HCT116 (cell line): ENCODE measurements at regions not wholly inside any gene's neighbourhood (a gene's known extent, or its start where the extent isn't known, plus 50 kb on each side); places are given as distances from the start of the nearest gene placed in this dataset.

ENCODE experiments used
- ATAC-seq: fragments of 200-7000 bp; cut with Tn5 transposase; 2 replicates; pipeline ENCODE4 v1.9.1; 2020; ENCODE audit warnings: mild to moderate bottlenecking, moderate library complexity
- BruUV-seq: library from RNA; stranded (reverse); fragments of 400-500 nt; replicated peaks from 2 replicates; lab custom pipeline; 2021; lab: Mats Ljungman, UMichigan
- CTCF ChIA-PET: fragments of 300-600 bp; sonication (Branson Sonifier 250); formaldehyde crosslinking; loops from one replicate; lab custom pipeline; 2021; ENCODE audit warnings: antibody characterized with exemption; lab: Charles Lee
- POLR2A ChIA-PET: fragments of 300-600, 350-600 bp; sonication (Branson Sonifier 250); formaldehyde crosslinking; loops from one replicate; lab custom pipeline; 2021; ENCODE audit warnings: antibody characterized with exemption; lab: Charles Lee
- RAD21 ChIA-PET, 2 experiments: fragments of 300-600 bp; sonication (Branson Sonifier 250); formaldehyde crosslinking; loops; one replicate each; lab custom pipeline; 2023; ENCODE audit warnings: low total read pairs in 2 of 2; ENCODE audit not compliant: uncharacterized antibody in 2 of 2, unreplicated experiment in 2 of 2, low non-redundant PET in 1 of 2; lab: Charles Lee
- DNase-seq: peaks from one replicate; pipeline ENCODE4 v3.0.0-alpha.2; 2010; ENCODE audit warnings: low read depth, low spot score
- H2AFZ ChIP-seq: fragments of 200-600 bp; shearing (Covaris generic), sonication (generic); 2 replicates; pipeline ENCODE4 v1.6.1; 2017; ENCODE audit warnings: low read depth, mixed run types, mixed read lengths, antibody characterized with exemption, low read length; ENCODE audit not compliant: poor library complexity, severe bottlenecking
- H3K27ac ChIP-seq: 2 replicates; pipeline ENCODE4 v1.5.1; 2012; ENCODE audit warnings: low read depth, low read length
- H3K27me3 ChIP-seq: fragments of 200-600 bp; sonication (generic); 2 replicates; pipeline ENCODE4 v1.6.1; 2016; ENCODE audit warnings: mixed run types, low read length, mixed read lengths; ENCODE audit not compliant: insufficient read depth
- H3K36me3 ChIP-seq, 2 experiments: fragments of 200-500 bp in 1 of 2; fragments of 200-600 bp in 1 of 2; sonication (Bioruptor generic) in 1 of 2; sonication (generic) in 1 of 2; 2 replicates each; pipeline versions ENCODE4 v1.5.1 to v1.6.1; 2014 to 2016; ENCODE audit warnings: low read length in 2 of 2, inconsistent platforms in 1 of 2, mixed read lengths in 1 of 2, mixed run types in 1 of 2; ENCODE audit not compliant: insufficient read depth in 2 of 2, control insufficient read depth in 1 of 2
- H3K4me1 ChIP-seq, 2 experiments: fragments of 200-600 bp in 1 of 2; sonication (generic) in 1 of 2; 2 replicates each; pipeline versions ENCODE4 v1.5.1 to v1.6.1; 2012 to 2017; ENCODE audit warnings: low read length in 2 of 2, inconsistent platforms in 1 of 2, mild to moderate bottlenecking in 1 of 2, mixed read lengths in 1 of 2, mixed run types in 1 of 2, moderate library complexity in 1 of 2; ENCODE audit not compliant: insufficient read depth in 2 of 2, control insufficient read depth in 1 of 2
- H3K4me2 ChIP-seq: fragments of 200-600 bp; sonication (generic); 2 replicates; pipeline ENCODE4 v1.6.1; 2017; ENCODE audit warnings: mixed run types, low read length, mixed read lengths
- H3K4me3 ChIP-seq, 2 experiments: fragments of 200-600 bp in 1 of 2; sonication (generic) in 1 of 2; replicated peaks in 1 of 2; 2 replicates each; pipeline ENCODE4 v1.5.1; 2011 to 2016; ENCODE audit warnings: low read length in 2 of 2, control low read depth in 1 of 2, low read depth in 1 of 2, mild to moderate bottlenecking in 1 of 2, mixed read lengths in 1 of 2, mixed run types in 1 of 2
- H3K79me2 ChIP-seq: fragments of 200-600 bp; sonication (generic); 2 replicates; pipeline ENCODE4 v1.6.1; 2017; ENCODE audit warnings: mild to moderate bottlenecking, mixed run types, low read length, moderate library complexity, mixed read lengths; ENCODE audit not compliant: insufficient read depth
- H3K9ac ChIP-seq: fragments of 200-600 bp; sonication (generic); 2 replicates; pipeline ENCODE4 v1.6.1; 2016; ENCODE audit warnings: low read length, mixed read lengths
- H3K9me2 ChIP-seq: fragments of 200-600 bp; sonication (generic), shearing (Covaris generic); 2 replicates; pipeline ENCODE4 v1.6.1; 2017; ENCODE audit warnings: mixed run types, mild to moderate bottlenecking, moderate library complexity; ENCODE audit not compliant: insufficient read depth
- H3K9me3 ChIP-seq, 2 experiments: fragments of 200-500 bp in 1 of 2; fragments of 200-600 bp in 1 of 2; sonication (Bioruptor generic) in 1 of 2; sonication (generic) in 1 of 2; 2 replicates each; pipeline ENCODE4 v1.6.1; 2014 to 2017; ENCODE audit warnings: low read length in 2 of 2, mixed read lengths in 2 of 2, inconsistent platforms in 1 of 2, low read depth in 1 of 2, mild to moderate bottlenecking in 1 of 2, mixed run types in 1 of 2, moderate library complexity in 1 of 2; ENCODE audit not compliant: control insufficient read depth in 1 of 2, insufficient read depth in 1 of 2
- H4K20me1 ChIP-seq: fragments of 200-600 bp; sonication (generic), shearing (Covaris generic); 2 replicates; pipeline ENCODE4 v1.6.1; 2017; ENCODE audit warnings: mixed run types, mild to moderate bottlenecking, moderate library complexity; ENCODE audit not compliant: insufficient read depth
- CBX3 ChIP-seq: IDR thresholded peaks from 2 replicates; pipeline ENCODE4 v1.6.1; 2012; ENCODE audit warnings: low read depth
- CTCF ChIP-seq, 3 experiments: fragments of 200-600 bp in 1 of 3; sonication (generic) in 1 of 3; IDR thresholded peaks in 2 of 3; conservative IDR thresholded peaks in 1 of 3; 2 replicates each; pipeline ENCODE4 v1.5.1; 2012 to 2017; ENCODE audit warnings: low read depth in 2 of 3, low read length in 2 of 3, antibody characterized with exemption in 1 of 3, borderline replicate concordance in 1 of 3, control low read depth in 1 of 3, mild to moderate bottlenecking in 1 of 3, mixed read lengths in 1 of 3, mixed run types in 1 of 3, moderate library complexity in 1 of 3; ENCODE audit not compliant: insufficient read depth in 1 of 3
- EGR1 ChIP-seq: IDR thresholded peaks from 2 replicates; pipeline ENCODE4 v1.6.1; 2012; ENCODE audit warnings: low read depth
- EZH2 ChIP-seq: fragments of 200-600 bp; sonication (generic); IDR thresholded peaks from 2 replicates; pipeline ENCODE4 v1.6.1; 2017; ENCODE audit warnings: antibody characterized with exemption, mixed run types
- POLR2A ChIP-seq: IDR thresholded peaks from 2 replicates; pipeline ENCODE4 v1.7.0; 2011; ENCODE audit warnings: borderline replicate concordance; ENCODE audit not compliant: insufficient read depth, insufficient read length; ENCODE audit errors: extremely low read depth
- POLR2AphosphoS5 ChIP-seq: IDR thresholded peaks from 2 replicates; pipeline ENCODE4 v1.6.1; 2011; ENCODE audit warnings: mild to moderate bottlenecking, low read depth, low read length, moderate library complexity
- RAD21 ChIP-seq: IDR thresholded peaks from 2 replicates; pipeline ENCODE4 v1.6.1; 2012; ENCODE audit warnings: low read depth, mild to moderate bottlenecking
- REST ChIP-seq: IDR thresholded peaks from 2 replicates; pipeline ENCODE4 v1.6.1; 2012; ENCODE audit warnings: low read depth
- SIN3A ChIP-seq: IDR thresholded peaks from 2 replicates; pipeline ENCODE4 v1.6.1; 2012; ENCODE audit warnings: low read depth
- SP1 ChIP-seq: IDR thresholded peaks from 2 replicates; pipeline ENCODE4 v1.6.1; 2012; ENCODE audit warnings: low read depth
- SRF ChIP-seq: IDR thresholded peaks from 2 replicates; pipeline ENCODE4 v1.6.1; 2012; ENCODE audit warnings: low read depth
- TCF7L2 ChIP-seq: IDR thresholded peaks from 2 replicates; pipeline ENCODE4 v1.7.0; 2011; ENCODE audit warnings: borderline replicate concordance, inconsistent platforms; ENCODE audit not compliant: insufficient read depth, insufficient read length; ENCODE audit errors: extremely low read depth
- YY1 ChIP-seq: IDR thresholded peaks from 2 replicates; pipeline ENCODE4 v1.6.1; 2011; ENCODE audit warnings: low read length, low read depth, moderate library complexity, mild to moderate bottlenecking; ENCODE audit not compliant: insufficient replicate concordance; ENCODE audit errors: extremely low read depth
- ZBTB33 ChIP-seq: IDR thresholded peaks from 2 replicates; pipeline ENCODE4 v1.6.1; 2011; ENCODE audit warnings: mild to moderate bottlenecking, low read length, moderate library complexity; ENCODE audit not compliant: insufficient replicate concordance; ENCODE audit errors: extremely low read depth
- ZNF274 ChIP-seq: fragments of 200-500 bp; sonication (Bioruptor generic); IDR thresholded peaks from 2 replicates; pipeline ENCODE4 v1.6.1; 2014; ENCODE audit warnings: mild to moderate bottlenecking, low read depth, low read length, inconsistent platforms
- intact Hi-C: fragments of 100-400 bp; cut with micrococcal nuclease; formaldehyde crosslinking; loops from 2 replicates; pipeline ENCODE4 v1.10.0; 2022
- TF ChIP-seq, protein P1 (sequence below): IDR thresholded peaks from 2 replicates; pipeline ENCODE4 v1.6.1; 2012

GRCh38 chr2:122469147-122469546 lies 713.7 kb downstream of the TSN start:
- H3K36me3 ChIP-seq, result no peaks in the 10 kb centered on the region
- CTCF ChIA-PET, result no interaction called here
- no TSS peak for BruUV-seq
- TF ChIP-seq TCF7L2, result no peak
- no peak for TF ChIP-seq SIN3A
- no peak for TF ChIP-seq YY1
- no peak for TF ChIP-seq ZNF274
- TF ChIP-seq EZH2, result no peak
- TF ChIP-seq POLR2AphosphoS5, result no peak
- no peak for TF ChIP-seq RAD21
- no peak for TF ChIP-seq CBX3
- TF ChIP-seq, protein P1, sequence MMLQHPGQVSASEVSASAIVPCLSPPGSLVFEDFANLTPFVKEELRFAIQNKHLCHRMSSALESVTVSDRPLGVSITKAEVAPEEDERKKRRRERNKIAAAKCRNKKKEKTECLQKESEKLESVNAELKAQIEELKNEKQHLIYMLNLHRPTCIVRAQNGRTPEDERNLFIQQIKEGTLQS, result no peak
- TF ChIP-seq SRF, result no peak
- no peak for TF ChIP-seq CTCF (IDR thresholded peaks at IDR 0.05 in 2 of 3, conservative IDR thresholded peaks at IDR 0.05 in 1 of 3; ENCODE audit: borderline replicate concordance in 1 of 3, insufficient read depth in 1 of 3, low read depth in 2 of 3, low read length in 2 of 3)
- no peak for TF ChIP-seq POLR2A
- no peak for TF ChIP-seq REST
- TF ChIP-seq ZBTB33, result no peak
- TF ChIP-seq SP1, result no peak
- no peak for TF ChIP-seq EGR1
- RAD21 ChIA-PET, result no interaction called here
- H3K79me2 ChIP-seq, result no peaks in the 10 kb centered on the region
- DNase-seq, result no peak
- H3K9ac ChIP-seq, result no peak overlapping the region
- no peaks in the 10 kb centered on the region for H3K4me1 ChIP-seq
- H3K4me2 ChIP-seq, result no peak overlapping the region
- POLR2A ChIA-PET, result no interaction called here
- no peak overlapping the region for H3K27ac ChIP-seq
- no peaks in the 10 kb centered on the region for H4K20me1 ChIP-seq
- H3K9me3 ChIP-seq, result peaks cover 0 to 13% of the 10 kb centered on the region in 2 experiments; a peak in 2 of 4 replicates
- H3K9me2 ChIP-seq, result no peaks in the 10 kb centered on the region
- no peak for ATAC-seq
- H3K27me3 ChIP-seq, result no peaks in the 10 kb centered on the region
- H3K4me3 ChIP-seq, result no peak overlapping the region
- H2AFZ ChIP-seq, result no peak overlapping the region
- intact Hi-C loops, result no loop called here
